Tibial nerve (tissue), 3 donors: ENCODE measurements at regions not wholly inside any gene's neighbourhood (a gene's known extent, or its start where the extent isn't known, plus 50 kb on each side); places are given as distances from the start of the nearest gene placed in this dataset.

Experiments used
- POLR2A ChIP-seq, 2 donors: fragments of 450-650 bp; IDR thresholded peaks; one replicate each; pipeline ENCODE4 v1.6.1; 2017; ENCODE audit warnings: antibody characterized with exemption in 2 of 2, mild to moderate bottlenecking in 2 of 2, moderate library complexity in 2 of 2
- TF ChIP-seq, protein P1 (sequence below), 5 experiments: fragments of 200-600 bp in 3 of 5; fragments of 450-650 bp in 2 of 5; sonication (generic) in 3 of 5; IDR thresholded peaks; one replicate each; pipeline ENCODE4 v1.5.1; 2016 to 2019; ENCODE audit warnings: antibody characterized with exemption in 5 of 5, mild to moderate bottlenecking in 3 of 5, moderate library complexity in 2 of 5

DNA sequence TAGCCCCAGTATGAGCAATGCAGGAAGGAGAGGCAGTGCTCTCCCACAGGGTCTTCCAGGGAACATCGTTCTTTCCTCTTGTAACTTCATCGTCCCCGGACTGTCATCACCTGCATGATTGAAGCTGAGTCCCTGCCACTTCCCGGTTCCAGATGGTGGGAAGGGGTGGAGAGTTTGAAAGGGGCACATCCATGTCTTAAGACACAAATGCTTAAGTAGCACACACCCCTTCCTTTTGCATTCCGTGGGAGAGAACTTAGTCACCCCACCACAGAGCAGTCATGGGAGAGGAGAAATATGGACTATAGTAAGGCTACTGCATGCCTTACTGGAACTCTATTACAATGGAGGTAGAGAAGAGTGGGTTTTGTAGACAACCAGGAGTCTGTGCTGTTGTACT lies 165.3 kb upstream of the GAS1 start:
- TF ChIP-seq, protein P1, sequence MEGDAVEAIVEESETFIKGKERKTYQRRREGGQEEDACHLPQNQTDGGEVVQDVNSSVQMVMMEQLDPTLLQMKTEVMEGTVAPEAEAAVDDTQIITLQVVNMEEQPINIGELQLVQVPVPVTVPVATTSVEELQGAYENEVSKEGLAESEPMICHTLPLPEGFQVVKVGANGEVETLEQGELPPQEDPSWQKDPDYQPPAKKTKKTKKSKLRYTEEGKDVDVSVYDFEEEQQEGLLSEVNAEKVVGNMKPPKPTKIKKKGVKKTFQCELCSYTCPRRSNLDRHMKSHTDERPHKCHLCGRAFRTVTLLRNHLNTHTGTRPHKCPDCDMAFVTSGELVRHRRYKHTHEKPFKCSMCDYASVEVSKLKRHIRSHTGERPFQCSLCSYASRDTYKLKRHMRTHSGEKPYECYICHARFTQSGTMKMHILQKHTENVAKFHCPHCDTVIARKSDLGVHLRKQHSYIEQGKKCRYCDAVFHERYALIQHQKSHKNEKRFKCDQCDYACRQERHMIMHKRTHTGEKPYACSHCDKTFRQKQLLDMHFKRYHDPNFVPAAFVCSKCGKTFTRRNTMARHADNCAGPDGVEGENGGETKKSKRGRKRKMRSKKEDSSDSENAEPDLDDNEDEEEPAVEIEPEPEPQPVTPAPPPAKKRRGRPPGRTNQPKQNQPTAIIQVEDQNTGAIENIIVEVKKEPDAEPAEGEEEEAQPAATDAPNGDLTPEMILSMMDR (IDR thresholded peaks at IDR 0.05): no peak
- TF ChIP-seq POLR2A (IDR thresholded peaks at IDR 0.05): no peak
